GM21526 (cell line): ENCODE measurements at regions not wholly inside any gene's neighbourhood (a gene's known extent, or its start where the extent isn't known, plus 50 kb on each side); places are given as distances from the start of the nearest gene placed in this dataset.

Experiments used
- ATAC-seq: cut with Tn5 transposase; IDR thresholded peaks from one replicate; pipeline ENCODE4 v1.9.1; 2021; ENCODE audit warnings: moderate library complexity; ENCODE audit not compliant: unreplicated experiment, low FRiP score

DNA sequence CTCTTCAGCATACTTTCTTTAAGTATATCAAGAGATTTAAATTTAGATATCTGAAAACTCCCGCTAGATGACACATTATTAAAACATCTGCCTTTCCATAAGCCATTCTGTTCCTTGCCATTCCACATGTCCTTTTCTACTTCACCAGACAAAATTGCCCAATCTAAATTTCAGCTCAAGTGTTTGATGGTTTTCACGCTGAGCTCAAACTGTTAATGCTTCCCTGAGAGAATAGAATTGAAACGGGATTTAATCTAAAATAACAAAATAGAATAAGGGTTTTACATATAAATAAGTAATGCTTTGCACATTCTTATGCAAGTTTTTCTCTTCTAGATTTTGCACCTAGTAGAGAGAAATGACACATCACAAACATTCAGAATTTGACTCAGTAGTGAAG is 764.5 kb upstream of the TENM3 start:
- ATAC-seq = no peak

DNA sequence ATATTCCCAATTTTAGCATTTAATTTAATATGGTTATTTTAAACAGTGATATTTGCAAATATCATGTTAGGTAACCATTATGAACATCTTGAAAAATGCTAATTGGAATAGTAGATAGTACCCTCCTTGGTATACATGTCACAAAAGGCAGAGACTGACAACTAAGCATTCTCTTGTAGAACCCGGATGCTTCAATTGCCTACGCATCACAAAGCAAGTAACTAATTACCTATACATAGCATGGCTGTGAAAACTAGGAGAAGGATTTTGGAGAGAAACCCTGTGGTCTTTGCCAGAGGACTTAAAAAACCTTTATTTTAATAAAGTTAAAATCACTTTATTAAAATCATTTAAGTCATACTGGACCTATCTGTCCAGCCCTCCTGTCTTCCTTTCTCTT is 764.1 kb upstream of the TENM3 start:
- no peak for ATAC-seq

DNA sequence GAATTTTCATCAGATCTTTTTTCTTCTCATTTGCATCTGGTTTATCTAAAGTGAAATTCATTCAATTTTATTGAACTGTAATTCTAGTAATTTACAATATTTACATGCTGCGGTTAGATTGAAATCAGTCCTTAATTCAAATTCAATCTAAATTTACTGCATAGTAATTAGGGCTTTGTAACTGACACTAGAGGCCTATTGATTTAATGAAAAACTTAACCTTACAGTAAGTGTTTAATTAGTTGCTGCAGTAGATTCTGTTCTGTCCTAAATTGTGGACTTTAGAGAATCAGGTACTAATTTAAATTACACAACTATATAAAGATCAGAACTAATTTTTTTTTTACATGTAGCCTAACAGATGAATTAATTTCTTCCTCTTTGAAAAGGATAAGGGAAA is 758.8 kb upstream of the TENM3 start:
- ATAC-seq = no peak

DNA sequence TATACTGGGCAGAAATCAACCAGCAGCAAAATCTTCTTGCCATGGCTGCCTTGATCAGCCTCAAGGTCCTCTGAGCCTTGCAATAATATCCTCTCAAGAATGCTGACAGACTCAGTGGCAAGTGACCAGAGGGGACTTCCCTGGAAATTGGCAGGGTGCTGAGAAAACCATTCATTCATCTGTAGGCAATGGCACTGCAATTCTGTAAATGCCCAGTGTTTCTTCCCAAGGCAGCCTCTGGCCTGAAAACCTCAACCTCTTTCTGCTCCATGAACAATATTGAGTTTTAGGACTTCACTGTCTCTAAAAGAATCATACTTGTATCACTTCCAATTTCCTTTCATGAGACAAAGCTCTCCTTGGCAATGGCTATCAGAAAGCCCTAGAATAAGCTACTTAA is 754.3 kb upstream of the TENM3 start:
- no peak for ATAC-seq

DNA sequence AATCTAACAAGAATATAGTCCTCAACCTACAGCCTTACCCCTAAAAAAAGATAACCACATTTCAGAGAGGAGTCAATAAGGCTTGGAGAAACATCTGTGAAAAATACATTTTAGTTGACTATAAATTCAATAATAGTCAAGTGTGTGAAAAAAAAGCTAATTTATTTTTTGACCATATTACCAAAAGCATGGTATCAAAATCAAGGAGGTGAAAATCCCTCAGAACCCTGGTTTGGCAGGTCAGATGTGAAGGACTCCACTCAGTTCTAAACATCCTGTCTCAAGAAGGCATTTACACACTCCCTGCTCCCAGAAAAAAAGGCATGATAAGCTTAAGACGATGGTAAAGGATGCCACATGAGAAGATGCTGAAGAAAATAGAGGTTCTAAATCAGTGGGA is 745.1 kb upstream of the TENM3 start:
- ATAC-seq = no peak

DNA sequence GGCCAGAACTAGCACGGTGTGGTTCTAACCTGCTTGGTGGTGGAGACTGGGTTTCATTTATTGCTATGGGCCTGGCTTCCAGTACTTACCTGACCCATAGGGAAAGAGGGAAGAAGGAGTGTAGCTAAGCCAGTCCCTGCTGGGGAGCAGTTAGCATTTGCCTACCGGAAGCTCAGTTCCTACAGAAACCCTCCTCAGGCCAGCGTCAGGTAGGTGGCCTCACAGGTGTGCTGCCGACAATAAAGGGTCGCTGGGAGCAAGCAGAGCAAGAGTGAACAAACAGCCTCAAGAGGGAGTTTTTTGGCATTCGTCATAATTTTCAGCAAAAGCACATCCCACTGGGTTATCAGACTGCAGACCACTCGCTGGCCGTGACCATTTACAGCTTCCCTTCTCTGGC is 740.6 kb upstream of the TENM3 start:
- no peak for ATAC-seq

DNA sequence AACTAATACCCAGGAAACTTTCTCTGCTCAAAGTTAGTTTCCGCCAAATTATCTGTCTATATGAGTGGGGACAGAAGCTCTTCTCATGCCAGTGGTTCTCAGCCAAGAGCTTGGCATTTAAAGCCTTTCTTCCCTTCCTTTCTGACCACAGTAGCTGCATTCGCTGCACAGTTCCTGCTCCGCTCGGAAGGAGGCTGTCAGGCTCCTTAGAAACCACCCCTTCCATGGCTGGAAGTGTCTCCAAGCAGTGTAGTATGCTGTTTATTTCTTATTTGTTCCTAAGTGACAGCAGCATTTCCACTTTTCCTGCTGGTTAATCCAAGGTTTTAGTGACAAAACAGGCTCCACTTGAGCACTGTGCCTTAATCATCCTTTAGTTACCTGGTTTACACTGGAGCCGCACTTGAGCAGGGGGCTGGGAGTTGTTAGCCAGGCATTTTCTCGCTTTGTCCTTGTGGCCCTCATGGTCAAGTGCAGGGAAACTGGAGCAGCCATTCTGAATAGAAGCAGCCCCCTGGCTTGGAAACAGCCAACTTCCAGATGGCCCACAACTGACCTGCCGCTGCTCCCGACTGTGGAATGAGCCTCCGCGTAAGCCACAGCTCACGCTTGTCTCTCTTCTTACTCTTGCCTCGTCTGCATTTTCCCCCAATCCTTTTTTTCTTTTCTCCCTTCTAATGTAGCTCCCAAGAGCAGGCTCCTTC is 739.4 kb upstream of the TENM3 start:
- no peak for ATAC-seq

DNA sequence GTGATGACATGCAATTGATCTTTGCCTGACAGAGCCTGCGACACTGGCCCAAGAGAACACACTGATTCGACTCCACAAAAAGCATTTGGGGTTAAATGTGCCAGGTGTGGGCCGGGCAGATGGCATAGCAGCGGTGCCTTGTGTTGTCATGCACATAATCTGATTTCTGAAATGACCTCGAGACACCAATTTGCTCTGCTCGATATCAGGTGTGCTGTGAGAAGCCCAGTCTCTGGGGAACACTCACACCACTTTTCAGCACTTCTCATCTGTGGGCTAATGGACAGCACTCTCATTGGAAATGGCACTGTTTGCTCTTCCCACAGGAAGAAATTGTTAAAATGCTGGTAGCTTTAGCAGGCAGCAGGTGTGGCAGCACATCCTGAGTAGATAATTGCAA is 738.3 kb upstream of the TENM3 start:
- ATAC-seq = no peak

DNA sequence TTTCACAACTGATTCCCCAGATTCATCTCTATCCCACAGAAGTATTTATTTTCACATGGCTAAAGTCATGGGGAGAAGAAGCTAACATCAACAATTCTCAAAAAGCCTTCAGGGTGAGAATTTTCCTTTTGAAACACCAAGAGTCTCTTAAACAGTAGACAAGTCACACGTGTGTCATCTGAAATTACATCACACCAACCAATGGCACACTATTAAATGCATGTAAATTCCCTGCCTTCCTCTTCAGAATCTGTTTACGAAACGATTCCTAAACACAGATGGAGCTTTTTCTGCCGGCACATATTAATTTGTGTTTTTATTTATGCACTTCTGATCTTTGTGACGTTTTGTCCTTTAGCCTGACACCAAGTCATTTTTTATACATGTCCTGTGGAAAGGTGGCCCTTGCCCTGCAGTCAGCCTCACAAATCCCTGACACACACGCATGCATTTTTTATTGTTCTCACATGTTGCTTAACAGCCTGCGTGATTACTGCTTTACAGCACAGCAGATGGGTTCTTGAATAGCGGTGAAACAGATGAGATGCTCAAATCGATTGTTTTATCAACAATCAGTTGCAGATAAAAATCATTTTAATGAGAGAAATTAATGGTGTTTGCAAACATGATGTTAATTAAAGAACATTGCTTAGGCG is 735.9 kb upstream of the TENM3 start:
- no peak for ATAC-seq

DNA sequence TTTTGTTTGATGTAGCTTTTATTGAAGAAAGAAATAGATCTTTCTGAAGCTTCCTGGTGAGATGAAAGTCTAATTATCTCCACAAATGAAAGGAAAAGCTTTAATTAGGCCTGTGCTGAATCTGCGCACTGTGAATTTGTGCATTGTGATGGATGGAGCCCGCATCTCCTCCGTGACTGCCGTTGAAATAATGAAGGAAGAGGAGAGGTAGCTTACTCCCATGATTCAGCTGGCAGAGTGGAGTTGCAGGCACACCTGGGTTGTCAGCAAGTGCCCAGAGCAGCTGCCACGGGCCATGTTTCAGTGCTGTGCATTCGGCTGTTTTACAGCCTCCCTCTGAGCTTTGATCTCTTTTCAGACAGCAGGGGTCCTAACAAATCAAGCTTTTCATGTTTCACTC is 735.3 kb upstream of the TENM3 start:
- ATAC-seq = no peak

DNA sequence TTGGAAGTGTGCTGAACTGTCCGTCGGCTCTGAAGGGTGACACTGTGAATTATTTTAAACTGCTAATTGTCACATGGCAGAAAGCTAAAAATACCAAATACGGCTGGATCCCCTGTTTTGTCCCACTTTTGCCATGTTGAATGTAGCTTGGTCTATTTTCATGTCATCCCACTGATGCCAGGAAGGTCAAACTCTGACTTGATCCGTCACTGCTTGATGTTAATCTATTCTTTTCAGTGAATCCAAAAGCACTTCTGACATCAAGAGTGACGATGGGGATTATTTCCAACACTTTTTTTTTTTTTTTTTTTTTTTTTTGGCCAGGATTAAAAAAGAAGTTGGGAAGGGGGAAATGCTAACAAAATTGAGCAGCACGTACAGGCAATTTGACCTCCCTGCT is 734.6 kb upstream of the TENM3 start:
- ATAC-seq = no peak

DNA sequence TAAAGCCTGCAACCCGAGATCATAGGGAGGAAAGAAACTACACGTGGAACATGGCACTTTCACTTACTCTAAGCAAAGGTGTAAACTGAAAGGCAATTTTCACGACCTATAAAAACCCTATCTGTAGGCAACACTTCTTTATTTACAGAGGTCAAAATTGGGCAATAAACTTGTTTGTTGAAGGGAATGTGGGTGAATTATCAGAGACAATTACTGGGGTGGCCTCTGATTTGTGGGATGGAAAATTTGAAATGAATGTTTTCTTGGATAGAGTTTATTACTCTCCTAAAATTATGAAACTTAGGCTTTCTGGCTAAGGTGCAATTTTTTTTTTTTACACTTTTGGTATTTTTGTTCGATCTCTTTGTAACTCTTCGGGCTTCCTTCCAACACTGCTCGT is 734.1 kb upstream of the TENM3 start:
- no peak for ATAC-seq

DNA sequence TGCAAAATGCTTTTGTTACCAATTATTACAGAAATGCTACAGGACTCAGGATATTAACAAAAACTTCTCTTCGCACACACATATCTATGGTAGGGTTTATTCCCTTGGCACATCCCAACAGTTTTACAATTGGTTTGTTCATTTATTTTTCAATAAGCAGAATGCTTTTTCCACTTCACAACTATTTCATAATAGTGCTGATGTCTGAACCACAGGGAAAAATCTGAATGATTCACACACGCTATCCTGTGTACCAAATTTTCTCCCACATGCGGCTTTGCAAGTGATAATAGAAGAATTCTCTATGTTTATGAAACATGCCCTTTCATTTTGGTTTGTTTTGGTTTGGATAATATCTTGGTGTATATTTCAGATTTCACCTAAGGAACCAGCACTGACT is 725.7 kb upstream of the TENM3 start:
- ATAC-seq = no peak

DNA sequence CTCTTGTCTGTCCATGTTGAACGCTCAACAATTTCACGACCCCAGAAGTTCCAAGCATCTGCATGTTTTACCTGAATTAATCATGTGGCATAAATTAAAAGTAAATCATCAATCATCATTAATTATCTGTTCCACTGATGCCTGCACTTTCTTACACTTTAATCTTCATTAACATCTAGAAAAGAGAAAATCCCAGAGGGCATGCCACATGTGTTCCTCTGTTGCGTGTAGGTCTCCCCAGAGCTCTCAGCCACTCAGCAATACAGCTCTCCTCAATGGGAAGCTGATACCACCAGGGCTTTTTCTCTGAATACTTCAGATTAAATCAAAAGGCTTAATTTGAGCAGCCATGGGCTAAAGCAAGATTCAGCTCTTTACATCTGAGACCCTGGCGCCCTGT is 722.4 kb upstream of the TENM3 start:
- no peak for ATAC-seq

DNA sequence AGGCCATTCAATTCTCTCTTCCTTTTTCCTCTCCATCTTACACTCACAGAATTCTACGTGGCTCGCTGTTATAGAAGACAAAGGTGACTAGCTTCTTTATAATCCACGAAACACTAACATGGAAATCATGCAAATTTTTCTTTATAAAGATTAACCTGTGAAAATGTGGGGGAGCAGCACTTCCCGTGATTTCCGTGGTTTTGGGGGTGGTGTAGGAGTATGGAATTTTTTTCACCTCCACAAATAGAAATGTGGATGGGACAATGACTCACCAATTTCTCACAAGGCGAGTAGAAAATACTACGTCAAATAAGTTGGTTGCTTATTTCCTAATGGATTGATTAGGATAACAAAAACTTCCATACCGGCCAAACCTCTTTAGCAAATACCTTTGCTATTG is 719.2 kb upstream of the TENM3 start:
- ATAC-seq = no peak

DNA sequence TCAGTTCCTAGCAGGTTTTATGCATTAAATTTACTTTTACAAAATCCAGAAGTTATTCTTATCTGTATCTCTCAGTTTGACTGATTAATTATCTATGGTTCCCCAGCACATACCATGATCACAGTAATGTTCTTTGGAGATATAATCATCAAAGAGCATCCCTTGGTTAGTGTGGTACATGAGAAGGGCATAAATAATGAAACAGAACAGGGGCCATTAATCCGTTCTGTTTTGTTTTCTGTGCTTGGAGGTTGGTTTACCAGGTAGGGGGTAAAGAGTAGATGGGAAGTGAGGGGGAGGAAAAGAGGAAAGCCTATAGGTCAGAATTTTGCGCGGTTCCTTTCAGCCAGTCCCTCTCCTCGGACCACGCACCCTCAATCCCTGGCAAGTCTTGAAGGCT is 718.7 kb upstream of the TENM3 start:
- ATAC-seq = no peak

DNA sequence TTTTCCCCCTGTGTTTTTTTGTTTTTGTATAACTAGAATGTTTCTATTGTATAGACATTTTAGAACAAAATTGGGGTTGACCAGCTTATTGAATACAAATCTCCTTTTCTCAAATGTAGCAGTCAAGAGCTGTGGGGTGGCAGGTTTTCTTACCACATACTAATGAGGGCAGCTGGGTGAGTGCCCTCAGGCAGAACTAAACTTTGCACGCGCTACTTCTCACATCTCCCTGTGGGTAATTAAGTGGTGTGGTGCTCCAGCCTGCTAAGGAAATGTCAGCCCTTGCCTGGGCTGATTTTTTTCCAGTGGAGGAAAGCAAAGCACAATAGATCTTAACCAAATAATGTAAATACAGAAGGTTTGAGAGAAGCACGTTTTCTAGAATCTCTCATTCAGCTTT is 717.6 kb upstream of the TENM3 start:
- no peak for ATAC-seq

DNA sequence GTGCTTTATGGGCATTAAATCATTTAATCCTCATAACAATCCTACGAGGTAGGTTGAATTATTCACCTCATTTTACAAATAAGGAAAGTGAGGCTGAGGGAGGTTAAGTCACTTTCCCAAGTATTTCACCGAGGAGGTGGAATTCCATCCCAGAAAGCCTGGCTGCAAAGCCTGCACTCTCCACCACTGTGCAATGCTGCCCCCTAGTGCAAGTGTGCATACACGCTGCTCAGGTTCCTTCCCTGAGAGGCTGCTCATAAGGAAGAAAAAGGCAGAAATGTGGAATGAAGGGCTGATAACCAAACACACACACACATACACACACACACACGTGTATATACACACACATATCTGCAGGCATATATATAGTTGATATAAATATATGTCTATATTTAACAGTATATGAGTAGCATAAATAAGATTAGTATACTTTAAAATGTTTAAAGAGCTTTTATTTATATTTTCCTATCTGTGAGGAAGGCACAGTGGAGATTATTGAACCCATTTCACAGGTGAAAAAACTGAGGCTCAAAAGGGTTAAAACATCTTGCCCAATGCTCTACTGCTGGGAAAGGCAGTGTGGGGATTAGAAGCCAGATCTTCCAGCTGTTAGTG is 714.5 kb upstream of the TENM3 start:
- ATAC-seq = peak; percentile 87

DNA sequence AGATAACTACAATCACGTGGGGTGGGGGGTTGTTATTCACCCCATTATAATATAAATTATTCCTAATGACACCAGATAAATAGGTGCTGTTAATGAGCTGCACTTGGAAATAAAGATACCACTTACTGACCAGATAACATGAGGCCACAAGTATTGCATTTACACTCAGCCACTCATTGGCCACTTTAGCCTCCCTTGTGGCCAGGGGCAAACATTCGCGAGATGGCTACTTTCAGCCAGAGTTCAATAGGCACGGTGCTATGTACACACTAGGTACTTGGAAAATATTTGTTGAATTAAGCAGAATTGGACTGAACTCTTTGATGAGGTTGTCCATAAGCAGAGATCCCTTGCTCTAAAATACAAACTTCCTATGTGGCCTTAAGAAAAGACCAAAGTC is 713.7 kb upstream of the TENM3 start:
- no peak for ATAC-seq

DNA sequence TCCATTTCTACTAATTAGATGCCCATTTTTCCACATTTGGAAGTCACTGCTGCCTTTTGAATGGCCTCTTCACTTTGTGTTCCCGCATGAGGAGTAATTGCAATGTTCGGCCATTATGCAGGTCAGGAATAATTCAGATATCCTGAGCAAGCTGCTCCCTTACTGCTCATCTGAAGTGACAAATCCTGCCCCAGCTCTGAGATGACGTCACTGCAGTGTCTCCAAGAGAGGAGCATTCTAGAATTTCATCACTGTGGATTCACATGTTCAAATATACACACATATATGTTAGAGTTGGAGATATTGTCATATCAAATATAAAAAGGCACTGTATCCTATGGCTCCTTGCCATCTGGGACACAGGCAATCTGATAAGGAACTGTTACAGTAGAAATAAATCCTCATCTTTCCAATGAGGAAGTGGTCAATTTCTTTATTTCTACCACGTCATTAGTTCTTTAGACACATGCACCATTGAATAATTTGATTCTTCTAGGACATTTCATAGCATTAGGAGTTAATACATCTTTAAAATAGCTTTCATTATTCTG is 706.9 kb upstream of the TENM3 start:
- no peak for ATAC-seq

DNA sequence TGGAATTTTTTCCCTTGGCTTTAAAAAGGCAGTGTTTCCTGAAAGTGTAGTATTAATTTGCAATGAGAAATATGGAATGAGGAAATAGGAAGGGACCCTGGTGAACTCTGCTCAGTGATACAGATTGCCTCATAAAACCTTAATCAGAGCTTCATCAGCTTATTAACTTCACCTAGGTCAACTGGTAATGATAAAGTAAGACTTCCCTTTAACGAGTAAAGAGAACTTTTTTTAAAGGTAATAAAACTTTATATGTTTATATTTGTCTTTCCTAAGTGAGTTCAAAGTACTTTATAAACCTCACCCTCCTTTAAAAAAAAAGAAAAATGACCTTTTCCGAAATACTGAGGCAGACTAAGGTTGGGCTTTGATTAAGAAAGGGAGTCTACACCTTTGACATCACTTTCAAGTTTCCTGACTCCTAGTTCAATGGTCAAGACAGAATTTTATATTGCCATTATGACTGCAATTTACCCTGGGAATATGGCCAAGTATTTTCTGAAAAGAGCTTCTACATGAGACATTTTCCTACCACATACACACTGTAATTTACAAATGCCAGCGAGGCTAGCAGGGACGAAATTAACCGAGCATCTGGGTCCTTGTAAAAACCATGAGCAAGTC is 706.3 kb upstream of the TENM3 start:
- ATAC-seq = no peak
